Caco-2 (cell line): ENCODE measurements at regions not wholly inside any gene's neighbourhood (a gene's known extent, or its start where the extent isn't known, plus 50 kb on each side); places are given as distances from the start of the nearest gene placed in this dataset.
"Not testable (repeated sequence)": the region's sequence is repeated elsewhere in the genome, so short reads cannot be mapped to it uniquely, and the experiment has no call there.

ENCODE experiments used
- BruUV-seq: library from RNA; stranded (reverse); fragments of 400-500 nt; replicated peaks from 2 replicates; lab custom pipeline; 2021; lab: Mats Ljungman, UMichigan
- CTCF ChIA-PET: fragments of 300-600 bp; sonication (Branson Sonifier 250); formaldehyde crosslinking; loops from one replicate; lab custom pipeline; 2022; ENCODE audit warnings: antibody characterized with exemption; lab: Charles Lee
- POLR2A ChIA-PET: fragments of 300-600 bp; sonication (Branson Sonifier 250); formaldehyde crosslinking; loops from one replicate; lab custom pipeline; 2022; ENCODE audit warnings: antibody characterized with exemption; lab: Charles Lee
- DNase-seq, 2 experiments: peaks; one replicate each; pipeline versions ENCODE4 v3.0.0 to v3.0.0-alpha.2; 2020 to 2022
- H3K27me3 ChIP-seq: replicated peaks from 2 replicates; pipeline ENCODE4 v1.6.0; 2011; ENCODE audit warnings: low read length; ENCODE audit not compliant: control insufficient read depth, insufficient read depth
- H3K36me3 ChIP-seq: 2 replicates; pipeline ENCODE4 v1.5.1; 2011; ENCODE audit warnings: low read length; ENCODE audit not compliant: control insufficient read depth, insufficient read depth
- H3K4me1 ChIP-seq: fragments of 250-450 bp; sonication (Bioruptor Pico); 2 replicates; pipeline ENCODE4 v1.5.1; 2020; ENCODE audit warnings: mild to moderate bottlenecking
- H3K4me3 ChIP-seq: 2 replicates; pipeline ENCODE4 v1.5.1; 2011; ENCODE audit warnings: low read depth, mild to moderate bottlenecking, control low read depth, low read length
- H3K9me3 ChIP-seq: fragments of 250-450 bp; sonication (Bioruptor Pico); 2 replicates; pipeline ENCODE4 v1.5.1; 2020; ENCODE audit warnings: mild to moderate bottlenecking, moderate library complexity
- H3K27ac Mint-ChIP-seq: one replicate; pipeline ENCODE4 v1.8.0; 2022; ENCODE audit warnings: mixed read lengths; ENCODE audit not compliant: unreplicated experiment
- H3K27me3 Mint-ChIP-seq: one replicate; pipeline ENCODE4 v1.8.0; 2022; ENCODE audit warnings: mixed read lengths; ENCODE audit not compliant: insufficient read depth, unreplicated experiment
- H3K36me3 Mint-ChIP-seq: one replicate; pipeline ENCODE4 v1.8.0; 2022; ENCODE audit warnings: mild to moderate bottlenecking, mixed read lengths; ENCODE audit not compliant: insufficient read depth, unreplicated experiment
- H3K4me1 Mint-ChIP-seq: one replicate; pipeline ENCODE4 v1.8.0; 2022; ENCODE audit warnings: low read depth, mixed read lengths; ENCODE audit not compliant: unreplicated experiment
- H3K4me3 Mint-ChIP-seq: one replicate; pipeline ENCODE4 v1.8.0; 2022; ENCODE audit warnings: mild to moderate bottlenecking, moderate library complexity, mixed read lengths; ENCODE audit not compliant: unreplicated experiment
- H3K9me3 Mint-ChIP-seq: one replicate; pipeline ENCODE4 v1.8.0; 2022; ENCODE audit warnings: mixed read lengths; ENCODE audit not compliant: unreplicated experiment
- CTCF ChIP-seq, 2 experiments: fragments of 200-600 bp in 1 of 2; IDR thresholded peaks; 1 replicate in 1 of 2; 2 replicates in 1 of 2; pipeline versions ENCODE4 v1.5.1 to v1.8.0; 2011 to 2022; ENCODE audit warnings: antibody characterized with exemption in 1 of 2, control low read depth in 1 of 2, inconsistent platforms in 1 of 2, low read depth in 1 of 2, low read length in 1 of 2, mild to moderate bottlenecking in 1 of 2, moderate library complexity in 1 of 2; ENCODE audit not compliant: insufficient read depth in 1 of 2, severe bottlenecking in 1 of 2, unreplicated experiment in 1 of 2
- intact Hi-C: fragments of 100-400 bp; cut with micrococcal nuclease; formaldehyde crosslinking; loops from one replicate; pipeline ENCODE4 v1.10.0; 2022; ENCODE audit not compliant: unreplicated experiment

- DNase-seq, result no peak
- POLR2A ChIA-PET, result no interaction called here
- Mint-ChIP-seq H3K36me3 (no peaks in the 10 kb centered on the region), H3K27ac (no peak overlapping the region), H3K9me3 (peaks cover 26% of the 10 kb centered on the region), H3K4me1 (no peaks in the 10 kb centered on the region), H3K27me3 (peaks cover 2% of the 10 kb centered on the region), H3K4me3 (no peak overlapping the region)
- no peaks in the 10 kb centered on the region for H3K27me3 ChIP-seq
- CTCF ChIA-PET, result no interaction called here
- no peaks in the 10 kb centered on the region for H3K36me3 ChIP-seq
- intact Hi-C loops, result no loop called here
- H3K4me1 ChIP-seq, result no peaks in the 10 kb centered on the region
- no peaks in the 10 kb centered on the region for H3K9me3 ChIP-seq
- TF ChIP-seq CTCF (IDR thresholded peaks at IDR 0.05; ENCODE audit: insufficient read depth in 1 of 2, low read depth in 1 of 2, low read length in 1 of 2, severe bottlenecking in 1 of 2, unreplicated experiment in 1 of 2), result no peak
- BruUV-seq, result no TSS peak
- H3K4me3 ChIP-seq, result no peak overlapping the region
Measured at GRCh38 chr3:180782195-180782984, 103.1 kb upstream of the CCDC39 start.

- H3K27ac Mint-ChIP-seq, BruUV-seq, H3K9me3 ChIP-seq, H3K4me1 ChIP-seq, H3K4me3 Mint-ChIP-seq, DNase-seq, H3K27me3 ChIP-seq, H3K36me3 Mint-ChIP-seq, H3K4me3 ChIP-seq, H3K9me3 Mint-ChIP-seq, H3K27me3 Mint-ChIP-seq, CTCF ChIA-PET, POLR2A ChIA-PET, H3K36me3 ChIP-seq, intact Hi-C loops, H3K4me1 Mint-ChIP-seq: not testable (repeated sequence)
Measured at GRCh38 chr3:180786227-180786626, 106.9 kb upstream of the CCDC39 start.

- H3K9me3 ChIP-seq, result no peaks in the 10 kb centered on the region
- Mint-ChIP-seq H3K36me3 (no peaks in the 10 kb centered on the region), H3K4me1 (no peaks in the 10 kb centered on the region), H3K27me3 (peaks cover 5% of the 10 kb centered on the region), H3K4me3 (no peak overlapping the region), H3K27ac (no peak overlapping the region), H3K9me3 (no peaks in the 10 kb centered on the region)
- intact Hi-C loops, result no loop called here
- no peak for DNase-seq
- H3K27me3 ChIP-seq, result no peaks in the 10 kb centered on the region
- no TSS peak for BruUV-seq
- POLR2A ChIA-PET, result no interaction called here
- no peak for TF ChIP-seq CTCF (IDR thresholded peaks at IDR 0.05; ENCODE audit: insufficient read depth in 1 of 2, low read depth in 1 of 2, low read length in 1 of 2, severe bottlenecking in 1 of 2, unreplicated experiment in 1 of 2)
- H3K4me1 ChIP-seq, result no peaks in the 10 kb centered on the region
- no peaks in the 10 kb centered on the region for H3K36me3 ChIP-seq
- CTCF ChIA-PET, result no interaction called here
- no peak overlapping the region for H3K4me3 ChIP-seq
Measured at GRCh38 chr3:180789774-180790173, 110.5 kb upstream of the CCDC39 start.
